M059J (cell line): ENCODE measurements at regions not wholly inside any gene's neighbourhood (a gene's known extent, or its start where the extent isn't known, plus 50 kb on each side); places are given as distances from the start of the nearest gene placed in this dataset.
A peak's percentile ranks its signal among the peaks of the same experiment; 100 is the strongest.

Experiments used
- DNase-seq: peaks from one replicate; pipeline ENCODE4 v3.0.0-alpha.2; 2012; ENCODE audit warnings: low read depth

DNA sequence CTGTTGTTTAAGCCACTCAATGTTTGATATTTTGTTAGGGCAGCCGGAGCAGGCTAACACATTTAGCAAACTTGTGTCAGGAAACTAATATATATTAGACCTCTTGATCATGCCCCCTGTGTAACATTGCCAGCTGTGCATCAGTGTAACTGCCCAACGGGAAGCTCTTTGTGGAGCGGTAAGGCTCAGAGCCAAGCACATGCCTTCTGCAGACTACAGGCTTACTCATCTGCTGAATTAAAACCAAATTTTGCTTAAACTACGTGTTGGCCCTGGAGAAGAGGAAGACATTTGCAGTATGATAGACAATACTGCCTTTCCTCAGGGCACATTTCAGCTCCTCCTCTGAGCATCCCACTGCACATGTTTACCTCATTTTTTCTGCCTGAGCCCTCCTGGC, 50.5 kb upstream of the KCNMB2 start:
- DNase-seq, result peak; percentile 76
